ENCODE measurements at regions not wholly inside any gene's neighbourhood (a gene's known extent, or its start where the extent isn't known, plus 50 kb on each side); places are given as distances from the start of the nearest gene placed in this dataset.

GRCh38 chrX:43386875-43387274 lies 269.2 kb upstream of the MAOA start:
- H3K27ac ChIP-seq (ENCODE audit: low read depth) = no peak overlapping the region
- H4K20me1 ChIP-seq (replicated peaks; ENCODE audit: insufficient read depth) = no peaks in the 10 kb centered on the region
- Mint-ChIP-seq H3K27ac (no peak overlapping the region), H3K4me3 (no peak overlapping the region), H3K36me3 (ENCODE audit: low read depth) (no peaks in the 10 kb centered on the region), H3K4me1 (peaks cover 3% of the 10 kb centered on the region; the same call in 2 of the 3 replicates), H3K27me3 (ENCODE audit: insufficient read depth, low read depth, poor library complexity) (no peaks in the 10 kb centered on the region), H3K9me3 (peaks cover 5% of the 10 kb centered on the region; the same call in 2 of the 3 replicates)
- no peaks in the 10 kb centered on the region for H3K36me3 ChIP-seq (ENCODE audit: insufficient read depth)
- no peaks in the 10 kb centered on the region for H3F3A ChIP-seq (replicated peaks; ENCODE audit: low read depth)
- TF ChIP-seq STAT1 (IDR thresholded peaks at IDR 0.05; ENCODE audit: unreplicated experiment) = no peak
- TF ChIP-seq REST (IDR thresholded peaks at IDR 0.05; ENCODE audit: unreplicated experiment) = no peak
- no peak for TF ChIP-seq NANOG (IDR thresholded peaks at IDR 0.05; ENCODE audit: borderline replicate concordance)
- TF ChIP-seq ZNF462 (CRISPR knock-in tag; IDR thresholded peaks at IDR 0.05) = no peak
- no peak for TF ChIP-seq POLR2AphosphoS5 (IDR thresholded peaks at IDR 0.05; ENCODE audit: low read depth)
- no peak for TF ChIP-seq CTCF (conservative IDR thresholded peaks at IDR 0.05; ENCODE audit: low read depth in 2 of 2)
- H3K27me3 ChIP-seq (ENCODE audit: insufficient read depth) = no peaks in the 10 kb centered on the region
- H3K79me2 ChIP-seq (replicated peaks; ENCODE audit: insufficient read depth) = no peaks in the 10 kb centered on the region
- no peak for DNase-seq (ENCODE audit: low spot score)
- H3K4me1 ChIP-seq (ENCODE audit: insufficient read depth) = peaks cover 7% of the 10 kb centered on the region; the same call in 1 of the 2 replicates
- H3K9me2 ChIP-seq (ENCODE audit: insufficient read depth) = no peaks in the 10 kb centered on the region
- H3K4me2 ChIP-seq = no peak overlapping the region
- no peak overlapping the region for H3K4me3 ChIP-seq
- ATAC-seq = no peak
- no peak overlapping the region for H2AFZ ChIP-seq

Data from GM23338 (cell line).